ENCODE measurements at regions not wholly inside any gene's neighbourhood (a gene's known extent, or its start where the extent isn't known, plus 50 kb on each side); places are given as distances from the start of the nearest gene placed in this dataset.

DNA sequence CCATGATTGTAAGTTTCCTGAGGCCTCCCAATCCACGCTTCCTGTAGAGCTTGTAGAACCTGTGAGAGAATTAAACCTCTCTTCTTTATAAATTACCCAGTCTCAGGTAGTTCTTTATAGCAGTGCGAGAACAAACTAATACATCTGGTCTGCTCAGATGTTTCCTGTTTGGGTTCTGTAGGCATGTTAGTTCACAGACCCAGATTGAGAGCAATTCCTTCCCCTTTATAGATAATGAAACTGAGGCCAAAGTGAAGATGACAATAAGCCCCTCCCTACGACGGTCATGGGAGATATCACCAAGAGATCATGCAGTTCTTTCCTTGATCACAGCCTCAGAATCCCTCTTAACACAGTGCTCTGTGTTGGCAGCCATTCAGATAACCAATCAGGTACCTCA lies 76.5 kb upstream of the CLMN start:
- no peaks in the 10 kb centered on the region for H3K27me3 ChIP-seq (replicated peaks; ENCODE audit: control insufficient read depth, insufficient read depth, low read length)
- H3K4me3 ChIP-seq (replicated peaks; ENCODE audit: low read depth, low read length): no peak overlapping the region
- H3K36me3 ChIP-seq (ENCODE audit: control insufficient read depth, insufficient read depth, low read length): no peaks in the 10 kb centered on the region
- TF ChIP-seq, protein P1, sequence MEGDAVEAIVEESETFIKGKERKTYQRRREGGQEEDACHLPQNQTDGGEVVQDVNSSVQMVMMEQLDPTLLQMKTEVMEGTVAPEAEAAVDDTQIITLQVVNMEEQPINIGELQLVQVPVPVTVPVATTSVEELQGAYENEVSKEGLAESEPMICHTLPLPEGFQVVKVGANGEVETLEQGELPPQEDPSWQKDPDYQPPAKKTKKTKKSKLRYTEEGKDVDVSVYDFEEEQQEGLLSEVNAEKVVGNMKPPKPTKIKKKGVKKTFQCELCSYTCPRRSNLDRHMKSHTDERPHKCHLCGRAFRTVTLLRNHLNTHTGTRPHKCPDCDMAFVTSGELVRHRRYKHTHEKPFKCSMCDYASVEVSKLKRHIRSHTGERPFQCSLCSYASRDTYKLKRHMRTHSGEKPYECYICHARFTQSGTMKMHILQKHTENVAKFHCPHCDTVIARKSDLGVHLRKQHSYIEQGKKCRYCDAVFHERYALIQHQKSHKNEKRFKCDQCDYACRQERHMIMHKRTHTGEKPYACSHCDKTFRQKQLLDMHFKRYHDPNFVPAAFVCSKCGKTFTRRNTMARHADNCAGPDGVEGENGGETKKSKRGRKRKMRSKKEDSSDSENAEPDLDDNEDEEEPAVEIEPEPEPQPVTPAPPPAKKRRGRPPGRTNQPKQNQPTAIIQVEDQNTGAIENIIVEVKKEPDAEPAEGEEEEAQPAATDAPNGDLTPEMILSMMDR (IDR thresholded peaks at IDR 0.05; ENCODE audit: insufficient read depth, low read length, poor library complexity, severe bottlenecking): no peak
- no peak for DNase-seq (ENCODE audit: extremely low read depth, insufficient read length)

DNA sequence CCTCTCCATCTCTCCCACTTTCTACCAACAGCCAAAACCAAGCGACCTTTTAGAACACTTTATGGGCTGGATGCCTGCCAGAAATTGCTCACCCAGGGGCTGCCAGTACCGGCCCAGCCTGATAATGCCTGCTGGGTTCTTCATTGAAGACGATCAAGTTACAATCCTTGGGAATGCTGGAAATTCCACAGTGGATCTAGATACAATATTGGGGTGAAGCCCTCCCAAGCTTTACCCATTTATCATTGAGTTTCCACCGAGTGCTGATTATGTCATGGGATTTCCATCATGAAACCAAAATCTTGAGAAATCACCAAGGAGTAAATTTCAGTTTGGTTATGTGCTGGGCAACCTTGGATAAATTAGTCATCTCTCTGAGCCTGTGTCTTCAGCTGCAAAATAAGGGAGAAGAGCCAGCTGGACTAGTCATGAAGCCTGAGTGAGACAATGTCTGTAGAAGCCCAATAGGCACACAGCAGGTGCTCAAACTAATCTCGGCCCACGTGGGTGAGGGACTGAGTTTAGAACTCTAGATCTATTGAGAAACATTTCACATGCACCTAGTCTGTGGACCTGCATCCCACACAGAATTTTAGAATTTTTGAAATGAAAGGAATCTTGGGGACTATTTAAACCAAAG lies 75.5 kb upstream of the CLMN start:
- Histone ChIP-seq H3K36me3 (ENCODE audit: control insufficient read depth, insufficient read depth, low read length) (no peaks in the 10 kb centered on the region), H3K27me3 (replicated peaks; ENCODE audit: control insufficient read depth, insufficient read depth, low read length) (no peaks in the 10 kb centered on the region), H3K4me3 (replicated peaks; ENCODE audit: low read depth, low read length) (no peak overlapping the region)
- TF ChIP-seq, protein P1 (IDR thresholded peaks at IDR 0.05; ENCODE audit: insufficient read depth, low read length, poor library complexity, severe bottlenecking): no peak
- DNase-seq (ENCODE audit: extremely low read depth, insufficient read length): no peak

DNA sequence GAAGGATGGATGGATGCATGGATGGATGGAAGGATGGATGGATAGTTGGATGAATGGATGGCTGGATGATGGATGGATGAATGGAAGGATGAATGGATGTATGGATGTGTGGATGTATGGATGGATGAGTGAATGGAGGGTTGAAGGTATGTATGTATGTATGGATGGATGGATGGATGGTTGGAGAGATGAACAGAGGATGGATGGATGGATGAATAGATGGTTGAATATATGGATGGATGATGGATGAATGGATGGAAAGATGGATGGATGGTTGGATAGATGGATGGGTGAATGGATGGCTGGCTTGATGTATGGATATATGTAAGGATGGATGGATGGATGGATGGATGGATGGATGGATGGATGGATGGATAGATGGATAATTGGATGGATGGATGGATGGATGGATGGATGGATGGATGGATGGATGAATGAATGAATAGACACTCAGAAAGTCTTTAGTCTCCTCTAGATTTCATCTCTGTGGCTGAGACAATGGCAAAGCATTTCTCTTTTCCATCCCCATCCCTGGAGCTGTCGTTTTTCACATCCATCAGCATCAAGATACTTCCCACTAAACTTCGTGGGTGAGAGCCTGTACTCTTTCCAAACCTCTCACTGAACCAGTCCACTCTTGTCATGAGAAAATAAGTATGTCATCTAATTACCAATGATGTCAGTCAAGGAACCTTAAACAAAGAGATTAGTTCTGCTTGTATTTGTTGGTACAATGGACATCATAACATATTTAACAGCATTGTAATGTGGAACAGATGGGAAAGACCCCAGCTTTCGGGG lies 74.8 kb upstream of the CLMN start:
- no peak for DNase-seq (ENCODE audit: extremely low read depth, insufficient read length)
- no peaks in the 10 kb centered on the region for H3K27me3 ChIP-seq (replicated peaks; ENCODE audit: control insufficient read depth, insufficient read depth, low read length)
- no peaks in the 10 kb centered on the region for H3K36me3 ChIP-seq (ENCODE audit: control insufficient read depth, insufficient read depth, low read length)
- H3K4me3 ChIP-seq (replicated peaks; ENCODE audit: low read depth, low read length): no peak overlapping the region
- TF ChIP-seq, protein P1 (IDR thresholded peaks at IDR 0.05; ENCODE audit: insufficient read depth, low read length, poor library complexity, severe bottlenecking): no peak

DNA sequence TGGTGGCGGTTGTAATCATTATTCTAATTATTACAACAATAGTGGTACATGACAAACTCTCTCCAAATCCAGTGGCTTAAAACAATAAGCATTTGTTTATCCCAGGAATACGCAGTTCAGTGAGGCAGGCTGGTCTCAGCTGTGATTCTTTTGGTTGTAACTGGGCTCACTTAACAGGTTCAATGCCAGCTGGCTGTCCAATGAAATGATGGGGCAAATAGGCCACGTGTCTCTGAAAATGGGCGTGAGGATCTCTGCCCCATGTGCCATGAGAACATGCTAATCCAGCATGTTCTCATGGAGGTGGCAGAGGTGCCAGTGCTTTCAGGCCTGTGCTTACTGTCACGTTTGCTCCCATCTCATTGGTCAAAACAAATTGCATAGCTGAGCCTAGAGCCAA lies 73.1 kb upstream of the CLMN start:
- H3K4me3 ChIP-seq (replicated peaks; ENCODE audit: low read depth, low read length): no peak overlapping the region
- H3K36me3 ChIP-seq (ENCODE audit: control insufficient read depth, insufficient read depth, low read length): no peaks in the 10 kb centered on the region
- TF ChIP-seq, protein P1 (IDR thresholded peaks at IDR 0.05; ENCODE audit: insufficient read depth, low read length, poor library complexity, severe bottlenecking): no peak
- no peak for DNase-seq (ENCODE audit: extremely low read depth, insufficient read length)
- no peaks in the 10 kb centered on the region; the same call in 1 of the 2 replicates for H3K27me3 ChIP-seq (replicated peaks; ENCODE audit: control insufficient read depth, insufficient read depth, low read length)

DNA sequence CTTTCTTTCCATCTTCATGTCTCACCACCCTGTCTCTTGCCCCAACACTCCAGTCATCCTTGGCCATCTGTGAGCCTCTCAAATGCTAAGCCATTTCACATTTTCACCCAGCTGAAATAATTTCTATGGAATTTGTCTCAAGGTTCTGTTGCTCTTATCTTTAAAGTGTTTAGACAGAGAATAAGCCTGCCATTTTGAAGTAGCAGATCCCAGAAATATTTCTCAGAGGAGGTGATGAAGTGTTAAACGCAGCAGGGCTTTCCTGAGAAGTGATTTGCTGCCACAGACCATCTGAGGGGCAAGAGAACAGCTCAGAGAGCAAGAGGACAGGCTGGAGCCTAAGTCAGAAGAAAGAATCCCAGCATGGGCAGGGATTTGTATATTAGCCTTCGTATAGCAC lies 71.6 kb upstream of the CLMN start:
- DNase-seq (ENCODE audit: extremely low read depth, insufficient read length): no peak
- H3K36me3 ChIP-seq (ENCODE audit: control insufficient read depth, insufficient read depth, low read length): no peaks in the 10 kb centered on the region

More for the DNA sequence above, 71.6 kb upstream of the CLMN start:
- TF ChIP-seq, protein P1 (IDR thresholded peaks at IDR 0.05; ENCODE audit: insufficient read depth, low read length, poor library complexity, severe bottlenecking): no peak
- Histone ChIP-seq H3K27me3 (replicated peaks; ENCODE audit: control insufficient read depth, insufficient read depth, low read length) (no peaks in the 10 kb centered on the region; the same call in 1 of the 2 replicates), H3K4me3 (replicated peaks; ENCODE audit: low read depth, low read length) (no peak overlapping the region)
